ENCODE measurements at regions not wholly inside any gene's neighbourhood (a gene's known extent, or its start where the extent isn't known, plus 50 kb on each side); places are given as distances from the start of the nearest gene placed in this dataset.

DNA sequence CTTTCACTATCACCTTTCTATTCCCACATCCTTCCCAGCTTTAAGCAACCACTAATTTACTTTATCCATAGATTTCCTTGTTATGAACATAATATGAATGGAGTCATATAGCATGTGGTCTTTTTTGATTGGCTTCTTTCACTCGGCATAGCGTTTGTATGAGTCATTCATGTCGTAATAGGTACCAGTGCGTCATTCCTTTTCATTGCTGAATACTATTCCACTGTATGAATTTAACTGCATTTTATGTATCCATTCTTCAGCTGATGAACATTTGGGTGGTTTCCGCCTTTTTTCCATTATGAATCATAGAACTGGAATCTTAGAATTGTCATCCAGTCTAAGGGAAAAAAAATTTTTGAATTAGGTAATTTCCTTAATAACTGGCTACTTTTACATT, 411.3 kb upstream of the AUTS2 start:
- H3K27ac ChIP-seq, result no peak overlapping the region
- TF ChIP-seq, protein P1, sequence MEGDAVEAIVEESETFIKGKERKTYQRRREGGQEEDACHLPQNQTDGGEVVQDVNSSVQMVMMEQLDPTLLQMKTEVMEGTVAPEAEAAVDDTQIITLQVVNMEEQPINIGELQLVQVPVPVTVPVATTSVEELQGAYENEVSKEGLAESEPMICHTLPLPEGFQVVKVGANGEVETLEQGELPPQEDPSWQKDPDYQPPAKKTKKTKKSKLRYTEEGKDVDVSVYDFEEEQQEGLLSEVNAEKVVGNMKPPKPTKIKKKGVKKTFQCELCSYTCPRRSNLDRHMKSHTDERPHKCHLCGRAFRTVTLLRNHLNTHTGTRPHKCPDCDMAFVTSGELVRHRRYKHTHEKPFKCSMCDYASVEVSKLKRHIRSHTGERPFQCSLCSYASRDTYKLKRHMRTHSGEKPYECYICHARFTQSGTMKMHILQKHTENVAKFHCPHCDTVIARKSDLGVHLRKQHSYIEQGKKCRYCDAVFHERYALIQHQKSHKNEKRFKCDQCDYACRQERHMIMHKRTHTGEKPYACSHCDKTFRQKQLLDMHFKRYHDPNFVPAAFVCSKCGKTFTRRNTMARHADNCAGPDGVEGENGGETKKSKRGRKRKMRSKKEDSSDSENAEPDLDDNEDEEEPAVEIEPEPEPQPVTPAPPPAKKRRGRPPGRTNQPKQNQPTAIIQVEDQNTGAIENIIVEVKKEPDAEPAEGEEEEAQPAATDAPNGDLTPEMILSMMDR (conservative IDR thresholded peaks at IDR 0.05), result no peak

DNA sequence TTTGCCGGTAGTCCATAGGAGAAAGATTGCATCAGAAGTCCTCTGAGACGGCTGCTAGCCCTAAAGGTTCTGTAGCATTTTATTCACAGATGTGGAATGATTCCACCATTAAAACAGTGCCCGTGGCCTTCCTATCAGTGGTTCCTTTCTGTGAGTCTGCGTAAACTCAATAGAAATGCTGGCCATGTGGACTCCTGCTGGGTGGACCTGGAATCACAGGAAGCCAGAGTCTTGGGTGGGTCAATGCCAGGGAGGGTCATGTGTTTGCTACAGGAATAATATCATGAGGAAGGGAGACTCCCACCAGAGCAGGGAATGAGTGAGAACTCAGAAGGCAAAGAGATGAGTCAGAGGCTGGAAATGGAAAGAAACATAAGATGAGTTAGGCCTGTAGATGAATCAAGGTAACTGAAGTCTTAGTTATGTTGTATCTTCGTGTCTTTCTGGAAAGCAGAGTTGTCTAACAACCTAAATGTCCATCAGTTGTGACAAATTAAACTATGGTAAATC, 410.4 kb upstream of the AUTS2 start:
- TF ChIP-seq, protein P1 (conservative IDR thresholded peaks at IDR 0.05), result no peak
- no peak overlapping the region for H3K27ac ChIP-seq

DNA sequence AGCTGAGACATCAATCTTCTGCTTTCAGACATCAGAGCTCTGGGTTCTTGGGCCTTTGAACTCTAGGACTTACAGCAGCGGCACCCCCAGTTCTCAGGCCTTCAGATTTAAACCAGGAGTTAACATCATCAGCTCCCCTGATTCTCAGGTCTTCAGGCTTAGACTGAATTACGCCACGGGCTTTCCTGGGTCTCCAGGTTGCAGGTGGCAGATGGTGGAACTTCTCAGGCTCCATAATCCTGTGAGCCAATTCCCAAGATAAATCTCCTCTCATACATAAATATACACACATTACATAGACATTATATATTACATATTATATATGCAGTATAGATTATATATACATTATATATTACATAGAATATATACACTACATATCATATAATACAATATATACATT, 408.9 kb upstream of the AUTS2 start:
- TF ChIP-seq, protein P1 (conservative IDR thresholded peaks at IDR 0.05), result no peak
- no peak overlapping the region for H3K27ac ChIP-seq

DNA sequence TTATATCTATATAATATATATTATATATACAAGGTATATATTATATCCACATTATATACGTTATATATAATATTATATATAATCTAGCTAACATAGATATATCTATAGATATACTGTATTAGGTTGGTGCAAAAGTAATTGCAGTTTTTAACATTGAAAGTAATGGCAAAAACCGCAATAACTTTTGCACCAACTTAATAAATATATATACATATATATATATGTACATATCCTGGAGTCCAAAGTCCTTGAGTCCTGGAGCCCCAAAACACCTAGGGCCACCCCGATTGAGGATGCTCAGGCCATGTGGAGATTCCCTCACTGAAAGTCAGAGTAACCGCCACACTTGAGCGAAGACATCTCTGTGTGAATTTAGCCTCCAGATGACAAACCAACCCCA, 408.2 kb upstream of the AUTS2 start:
- H3K27ac ChIP-seq, result 0 out of 2 replicates have a peak overlapping the region, but pooled peaks have one; percentile 34
- TF ChIP-seq, protein P1 (conservative IDR thresholded peaks at IDR 0.05), result no peak

DNA sequence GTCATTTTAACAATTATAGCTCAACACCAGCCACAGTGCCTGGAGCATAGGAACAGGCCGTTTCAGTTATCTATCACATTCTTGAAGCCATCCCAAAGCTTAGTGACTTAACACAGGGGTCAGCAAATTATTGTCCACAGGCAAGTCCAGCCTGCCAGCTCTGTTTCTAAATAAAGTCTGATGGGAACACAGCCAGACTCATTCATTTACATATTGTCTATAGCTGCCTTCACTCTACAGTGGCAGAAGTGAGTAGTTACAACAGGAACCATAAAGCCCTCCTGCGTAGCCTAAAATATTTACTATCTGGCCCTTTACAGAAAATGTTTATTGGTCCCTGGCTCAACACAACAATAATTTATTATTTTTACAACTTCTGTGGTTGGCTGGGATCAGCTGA, 407.5 kb upstream of the AUTS2 start:
- peak overlapping the region; percentile 34 for H3K27ac ChIP-seq
- TF ChIP-seq, protein P1 (conservative IDR thresholded peaks at IDR 0.05), result peak; percentile 13; the same call in 1 of the 2 replicates

DNA sequence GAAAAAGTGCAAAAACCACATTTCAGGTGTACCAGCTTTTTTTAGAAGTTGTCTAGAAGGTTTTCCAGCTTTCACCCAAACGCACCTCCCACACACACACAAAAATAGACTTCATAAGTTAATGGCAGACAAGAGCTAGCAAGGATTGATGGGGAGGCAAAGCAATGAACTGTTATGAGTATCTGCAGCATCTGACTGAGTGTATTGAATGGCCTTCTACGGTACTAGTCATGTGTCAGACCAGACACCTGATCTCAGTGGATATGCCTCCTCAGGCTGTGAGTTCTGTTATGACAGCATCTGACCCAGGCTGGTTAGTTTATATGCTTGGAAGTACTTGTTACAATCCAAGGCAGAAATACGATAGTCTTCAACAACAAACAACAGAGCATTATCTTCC, 406.1 kb upstream of the AUTS2 start:
- H3K27ac ChIP-seq, result no peak overlapping the region
- TF ChIP-seq, protein P1 (conservative IDR thresholded peaks at IDR 0.05), result no peak

DNA sequence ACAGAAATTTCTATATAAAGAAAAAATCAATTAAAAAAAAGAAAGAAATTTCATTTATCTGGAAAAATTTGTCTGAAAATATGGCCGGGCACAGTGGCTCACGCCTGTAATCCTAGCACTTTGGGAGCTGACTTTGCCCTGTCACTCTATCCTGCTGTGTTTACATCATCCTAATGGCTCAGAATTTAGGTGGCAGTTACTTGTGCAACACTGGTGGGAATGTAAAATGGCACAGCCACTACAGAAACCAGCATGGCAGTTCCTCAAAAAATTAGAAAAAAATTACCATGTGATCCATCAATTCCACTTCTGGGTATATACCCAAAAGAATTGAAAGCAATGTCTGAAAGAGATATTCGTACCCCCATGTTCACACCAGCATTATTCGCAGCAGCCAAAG, 405.2 kb upstream of the AUTS2 start:
- no peak overlapping the region for H3K27ac ChIP-seq
- TF ChIP-seq, protein P1 (conservative IDR thresholded peaks at IDR 0.05), result no peak

Measured in VCaP (cell line).